ENCODE measurements at regions not wholly inside any gene's neighbourhood (a gene's known extent, or its start where the extent isn't known, plus 50 kb on each side); places are given as distances from the start of the nearest gene placed in this dataset.

GRCh38 chr2:122164964-122165363 is 409.5 kb downstream of the TSN start:
- H3K27me3 ChIP-seq (ENCODE audit: insufficient read depth, poor library complexity, severe bottlenecking) = no peaks in the 10 kb centered on the region
- TF ChIP-seq SPI1 (IDR thresholded peaks at IDR 0.05; ENCODE audit: borderline replicate concordance, low read depth) (no peak), POLR2AphosphoS5 (IDR thresholded peaks at IDR 0.05; ENCODE audit: low read depth) (no peak), GABPA (IDR thresholded peaks at IDR 0.05; ENCODE audit: low read depth) (no peak)
- TF ChIP-seq, protein P1, sequence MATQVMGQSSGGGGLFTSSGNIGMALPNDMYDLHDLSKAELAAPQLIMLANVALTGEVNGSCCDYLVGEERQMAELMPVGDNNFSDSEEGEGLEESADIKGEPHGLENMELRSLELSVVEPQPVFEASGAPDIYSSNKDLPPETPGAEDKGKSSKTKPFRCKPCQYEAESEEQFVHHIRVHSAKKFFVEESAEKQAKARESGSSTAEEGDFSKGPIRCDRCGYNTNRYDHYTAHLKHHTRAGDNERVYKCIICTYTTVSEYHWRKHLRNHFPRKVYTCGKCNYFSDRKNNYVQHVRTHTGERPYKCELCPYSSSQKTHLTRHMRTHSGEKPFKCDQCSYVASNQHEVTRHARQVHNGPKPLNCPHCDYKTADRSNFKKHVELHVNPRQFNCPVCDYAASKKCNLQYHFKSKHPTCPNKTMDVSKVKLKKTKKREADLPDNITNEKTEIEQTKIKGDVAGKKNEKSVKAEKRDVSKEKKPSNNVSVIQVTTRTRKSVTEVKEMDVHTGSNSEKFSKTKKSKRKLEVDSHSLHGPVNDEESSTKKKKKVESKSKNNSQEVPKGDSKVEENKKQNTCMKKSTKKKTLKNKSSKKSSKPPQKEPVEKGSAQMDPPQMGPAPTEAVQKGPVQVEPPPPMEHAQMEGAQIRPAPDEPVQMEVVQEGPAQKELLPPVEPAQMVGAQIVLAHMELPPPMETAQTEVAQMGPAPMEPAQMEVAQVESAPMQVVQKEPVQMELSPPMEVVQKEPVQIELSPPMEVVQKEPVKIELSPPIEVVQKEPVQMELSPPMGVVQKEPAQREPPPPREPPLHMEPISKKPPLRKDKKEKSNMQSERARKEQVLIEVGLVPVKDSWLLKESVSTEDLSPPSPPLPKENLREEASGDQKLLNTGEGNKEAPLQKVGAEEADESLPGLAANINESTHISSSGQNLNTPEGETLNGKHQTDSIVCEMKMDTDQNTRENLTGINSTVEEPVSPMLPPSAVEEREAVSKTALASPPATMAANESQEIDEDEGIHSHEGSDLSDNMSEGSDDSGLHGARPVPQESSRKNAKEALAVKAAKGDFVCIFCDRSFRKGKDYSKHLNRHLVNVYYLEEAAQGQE (IDR thresholded peaks at IDR 0.05; ENCODE audit: insufficient replicate concordance, low read depth) = no peak
- TF ChIP-seq, protein P2, sequence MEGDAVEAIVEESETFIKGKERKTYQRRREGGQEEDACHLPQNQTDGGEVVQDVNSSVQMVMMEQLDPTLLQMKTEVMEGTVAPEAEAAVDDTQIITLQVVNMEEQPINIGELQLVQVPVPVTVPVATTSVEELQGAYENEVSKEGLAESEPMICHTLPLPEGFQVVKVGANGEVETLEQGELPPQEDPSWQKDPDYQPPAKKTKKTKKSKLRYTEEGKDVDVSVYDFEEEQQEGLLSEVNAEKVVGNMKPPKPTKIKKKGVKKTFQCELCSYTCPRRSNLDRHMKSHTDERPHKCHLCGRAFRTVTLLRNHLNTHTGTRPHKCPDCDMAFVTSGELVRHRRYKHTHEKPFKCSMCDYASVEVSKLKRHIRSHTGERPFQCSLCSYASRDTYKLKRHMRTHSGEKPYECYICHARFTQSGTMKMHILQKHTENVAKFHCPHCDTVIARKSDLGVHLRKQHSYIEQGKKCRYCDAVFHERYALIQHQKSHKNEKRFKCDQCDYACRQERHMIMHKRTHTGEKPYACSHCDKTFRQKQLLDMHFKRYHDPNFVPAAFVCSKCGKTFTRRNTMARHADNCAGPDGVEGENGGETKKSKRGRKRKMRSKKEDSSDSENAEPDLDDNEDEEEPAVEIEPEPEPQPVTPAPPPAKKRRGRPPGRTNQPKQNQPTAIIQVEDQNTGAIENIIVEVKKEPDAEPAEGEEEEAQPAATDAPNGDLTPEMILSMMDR (IDR thresholded peaks at IDR 0.05; ENCODE audit: insufficient read depth, low read length) = no peak
- DNase-seq (ENCODE audit: low read depth in 1 of 2, low spot score in 1 of 2) = no peak
- H3K4me3 ChIP-seq (replicated peaks; ENCODE audit: insufficient read depth, low read length) = no peak overlapping the region
- H3K27ac ChIP-seq (replicated peaks) = no peak overlapping the region

GRCh38 chr2:122166820-122167219 is 411.4 kb downstream of the TSN start:
- TF ChIP-seq, protein P1 (IDR thresholded peaks at IDR 0.05; ENCODE audit: insufficient replicate concordance, low read depth) = no peak
- no peak for DNase-seq (ENCODE audit: low read depth in 1 of 2, low spot score in 1 of 2)
- Histone ChIP-seq H3K4me3 (replicated peaks; ENCODE audit: insufficient read depth, low read length) (no peak overlapping the region), H3K27ac (replicated peaks) (no peak overlapping the region), H3K27me3 (ENCODE audit: insufficient read depth, poor library complexity, severe bottlenecking) (no peaks in the 10 kb centered on the region)

- DNase-seq (ENCODE audit: low read depth in 1 of 2, low spot score in 1 of 2) = no peak
These were observed 412.1 kb downstream of the TSN start for GRCh38 chr2:122167515-122167914.

More at GRCh38 chr2:122167515-122167914, 412.1 kb downstream of the TSN start:
- no peak for TF ChIP-seq GABPA (IDR thresholded peaks at IDR 0.05; ENCODE audit: low read depth)
- TF ChIP-seq, protein P2 (IDR thresholded peaks at IDR 0.05; ENCODE audit: insufficient read depth, low read length) = no peak
- no peak for TF ChIP-seq SPI1 (IDR thresholded peaks at IDR 0.05; ENCODE audit: borderline replicate concordance, low read depth)
- TF ChIP-seq, protein P1 (IDR thresholded peaks at IDR 0.05; ENCODE audit: insufficient replicate concordance, low read depth) = no peak
- no peak for TF ChIP-seq POLR2AphosphoS5 (IDR thresholded peaks at IDR 0.05; ENCODE audit: low read depth)
- no peak overlapping the region for H3K27ac ChIP-seq (replicated peaks)
- no peaks in the 10 kb centered on the region for H3K27me3 ChIP-seq (ENCODE audit: insufficient read depth, poor library complexity, severe bottlenecking)
- H3K4me3 ChIP-seq (replicated peaks; ENCODE audit: insufficient read depth, low read length) = no peak overlapping the region

Data from HL-60 (cell line).